GM10266 (cell line): ENCODE measurements at regions not wholly inside any gene's neighbourhood (a gene's known extent, or its start where the extent isn't known, plus 50 kb on each side); places are given as distances from the start of the nearest gene placed in this dataset.

Experiments used
- DNase-seq: peaks from one replicate; pipeline ENCODE4 v3.0.0; 2012; ENCODE audit errors: extremely low spot score
- CTCF ChIP-seq: IDR thresholded peaks from 2 replicates; pipeline ENCODE4 v1.5.1; 2012; ENCODE audit warnings: mild to moderate bottlenecking, low read depth; ENCODE audit not compliant: control insufficient read depth, insufficient read depth; ENCODE audit errors: missing control alignments

- DNase-seq, result no peak
- no peak for TF ChIP-seq CTCF
Observed at GRCh38 chr5:17157294-17157693, 60.1 kb upstream of the BASP1 start.

- TF ChIP-seq CTCF, result no peak
- no peak for DNase-seq
Observed at GRCh38 chr5:17157916-17158529, 59.4 kb upstream of the BASP1 start.

GRCh38 chr5:17160756-17161040, 56.7 kb upstream of the BASP1 start:
- DNase-seq, result no peak
- TF ChIP-seq CTCF, result no peak

GRCh38 chr5:17161662-17162061, 55.8 kb upstream of the BASP1 start:
- TF ChIP-seq CTCF, result no peak
- no peak for DNase-seq

- no peak for DNase-seq
- no peak for TF ChIP-seq CTCF
Observed at GRCh38 chr5:17163221-17163620, 54.2 kb upstream of the BASP1 start.

GRCh38 chr5:17167171-17167891, 50.1 kb upstream of the BASP1 start:
- DNase-seq, result no peak
- TF ChIP-seq CTCF, result no peak
